Liver (tissue), 8 donors: ENCODE measurements at regions not wholly inside any gene's neighbourhood (a gene's known extent, or its start where the extent isn't known, plus 50 kb on each side); places are given as distances from the start of the nearest gene placed in this dataset.

Source experiments
- DNase-seq: peaks from one replicate; pipeline ENCODE4 v3.0.0-alpha.2; 2017; ENCODE audit warnings: low spot score
- H3K27ac ChIP-seq, 2 donors: one replicate each; pipeline ENCODE4 v1.7.0; 2013; ENCODE audit warnings: inconsistent platforms in 2 of 2, low read length in 2 of 2, control low read depth in 1 of 2, low read depth in 1 of 2, mild to moderate bottlenecking in 1 of 2
- H3K27me3 ChIP-seq, 4 donors: one replicate each; pipeline versions ENCODE4 v1.6.1 to v1.7.0; 2013; ENCODE audit warnings: low read length in 3 of 4, inconsistent platforms in 1 of 4, mild to moderate bottlenecking in 1 of 4, moderate library complexity in 1 of 4; ENCODE audit not compliant: control insufficient read depth in 4 of 4, insufficient read depth in 4 of 4
- H3K36me3 ChIP-seq, 4 donors: one replicate each; pipeline versions ENCODE4 v1.6.1 to v1.7.0; 2013; ENCODE audit warnings: low read length in 3 of 4, mild to moderate bottlenecking in 3 of 4, low read depth in 1 of 4, moderate library complexity in 1 of 4; ENCODE audit not compliant: control insufficient read depth in 4 of 4, insufficient read depth in 3 of 4
- H3K4me1 ChIP-seq, 4 donors: one replicate each; pipeline versions ENCODE4 v1.6.1 to v1.7.0; 2013; ENCODE audit warnings: low read length in 3 of 4, mild to moderate bottlenecking in 3 of 4, moderate library complexity in 1 of 4; ENCODE audit not compliant: control insufficient read depth in 4 of 4, insufficient read depth in 4 of 4
- H3K4me3 ChIP-seq, 3 donors: one replicate each; pipeline versions ENCODE4 v1.6.1 to v1.7.0; 2013; ENCODE audit warnings: low read length in 3 of 3, control low read depth in 1 of 3, low read depth in 1 of 3, mild to moderate bottlenecking in 1 of 3
- H3K9ac ChIP-seq, 2 donors: one replicate each; pipeline ENCODE4 v1.7.0; 2013; ENCODE audit warnings: low read length in 2 of 2, mild to moderate bottlenecking in 2 of 2, moderate library complexity in 2 of 2, control low read depth in 1 of 2, low read depth in 1 of 2
- H3K9me3 ChIP-seq, 4 donors: one replicate each; pipeline versions ENCODE4 v1.6.1 to v1.7.0; 2013; ENCODE audit warnings: low read length in 3 of 4; ENCODE audit not compliant: control insufficient read depth in 4 of 4
- EGR1 ChIP-seq, 2 donors: IDR thresholded peaks; 2 replicates each; pipeline ENCODE4 v1.6.1; 2016 to 2018; ENCODE audit warnings: antibody characterized with exemption in 2 of 2, low read depth in 2 of 2
- FOXA1 ChIP-seq: IDR thresholded peaks from 2 replicates; pipeline ENCODE4 v1.6.1; 2016; ENCODE audit warnings: antibody characterized with exemption
- FOXA2 ChIP-seq: IDR thresholded peaks from 2 replicates; pipeline ENCODE4 v1.6.1; 2016; ENCODE audit warnings: antibody characterized with exemption
- GABPA ChIP-seq, 2 donors: IDR thresholded peaks in 1 of 2; conservative IDR thresholded peaks in 1 of 2; 2 replicates each; pipeline ENCODE4 v1.6.1; 2016; ENCODE audit warnings: antibody characterized with exemption in 2 of 2, mild to moderate bottlenecking in 1 of 2, moderate library complexity in 1 of 2
- HNF4A ChIP-seq, 2 donors: conservative IDR thresholded peaks; 2 replicates each; pipeline ENCODE4 v1.6.1; 2016; ENCODE audit warnings: antibody characterized with exemption in 2 of 2, mild to moderate bottlenecking in 2 of 2
- HNF4G ChIP-seq: IDR thresholded peaks from 2 replicates; pipeline ENCODE4 v1.6.1; 2016; ENCODE audit warnings: antibody characterized with exemption
- JUND ChIP-seq, 2 donors: IDR thresholded peaks; 2 replicates each; pipeline ENCODE4 v1.6.1; 2016; ENCODE audit warnings: antibody characterized with exemption in 2 of 2
- NR2F2 ChIP-seq: IDR thresholded peaks from 2 replicates; pipeline ENCODE4 v1.6.1; 2016; ENCODE audit warnings: antibody characterized with exemption
- RAD21 ChIP-seq, 2 donors: IDR thresholded peaks; 2 replicates each; pipeline ENCODE4 v1.6.1; 2016; ENCODE audit warnings: antibody characterized with exemption in 2 of 2, mild to moderate bottlenecking in 2 of 2
- RXRA ChIP-seq, 2 donors: IDR thresholded peaks; 2 replicates each; pipeline ENCODE4 v1.6.1; 2017 to 2018; ENCODE audit warnings: antibody characterized with exemption in 2 of 2, mild to moderate bottlenecking in 1 of 2
- TAF1 ChIP-seq: conservative IDR thresholded peaks from 2 replicates; pipeline ENCODE4 v1.6.1; 2016; ENCODE audit warnings: antibody characterized with exemption, mild to moderate bottlenecking
- YY1 ChIP-seq: IDR thresholded peaks from 2 replicates; pipeline ENCODE4 v1.6.1; 2016; ENCODE audit warnings: antibody characterized with exemption, mild to moderate bottlenecking
- WGBS: extraction: QIAGEN DNeasy Blood & Tissue Kit; methylation state at CpG from one replicate; pipeline ENCODE4 v1.1.7; 2013; 5-methylcytosine and 5-hydroxymethylcytosine counted together
- TF ChIP-seq, protein P1 (sequence below): IDR thresholded peaks from 2 replicates; pipeline ENCODE4 v1.6.1; 2016; ENCODE audit warnings: antibody characterized with exemption, mild to moderate bottlenecking
- TF ChIP-seq, protein P2 (sequence below): IDR thresholded peaks from 2 replicates; pipeline ENCODE4 v1.6.1; 2016; ENCODE audit warnings: antibody characterized with exemption
- TF ChIP-seq, protein P3 (sequence below): fragments of 150-350 bp; IDR thresholded peaks from 2 replicates; pipeline ENCODE4 v1.5.1; 2017; ENCODE audit warnings: improper control_type of control experiment, low read depth, low read length; ENCODE audit not compliant: missing input control
- TF ChIP-seq, protein P4 (sequence below): IDR thresholded peaks from 2 replicates; pipeline ENCODE4 v1.6.1; 2016; ENCODE audit warnings: antibody characterized with exemption
- donor health status: healthy.
- donor health status: healthy.
- donor health status: healthy.
- donor health status: healthy.
- donor health status: healthy.

DNA sequence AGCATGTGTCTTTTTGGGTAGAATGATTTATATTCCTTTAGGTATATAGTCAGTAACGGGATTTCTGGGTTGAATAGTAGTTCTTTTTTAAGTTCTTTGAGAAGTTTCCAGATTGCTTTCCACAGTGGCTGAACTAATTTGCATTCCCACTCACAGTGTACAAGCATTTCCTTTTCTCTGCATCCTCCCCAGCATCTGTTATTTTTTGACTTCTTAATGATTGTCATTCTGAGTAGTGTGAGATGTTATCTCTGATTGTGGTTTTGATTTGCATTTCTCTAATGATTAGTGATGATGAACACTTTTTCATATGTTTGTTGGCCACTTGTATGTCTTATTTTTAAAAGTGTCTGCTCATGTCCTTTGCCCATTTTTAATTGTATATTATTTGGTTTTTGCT, 337.6 kb downstream of the EFHB start:
- Histone ChIP-seq H3K27ac (no peak overlapping the region), H3K36me3 (no peaks in the 10 kb centered on the region), H3K9me3 (peaks cover 0 to 6% (median 1%) of the 10 kb centered on the region in 4 donors), H3K27me3 (no peaks in the 10 kb centered on the region), H3K4me1 (no peaks in the 10 kb centered on the region), H3K9ac (no peak overlapping the region), H3K4me3 (no peak overlapping the region)
- 83% methylated on average over 1 of the region's 1 CpG for WGBS
- DNase-seq: no peak
- no peak for TF ChIP-seq YY1
- no peak for TF ChIP-seq HNF4G
- TF ChIP-seq, protein P1, sequence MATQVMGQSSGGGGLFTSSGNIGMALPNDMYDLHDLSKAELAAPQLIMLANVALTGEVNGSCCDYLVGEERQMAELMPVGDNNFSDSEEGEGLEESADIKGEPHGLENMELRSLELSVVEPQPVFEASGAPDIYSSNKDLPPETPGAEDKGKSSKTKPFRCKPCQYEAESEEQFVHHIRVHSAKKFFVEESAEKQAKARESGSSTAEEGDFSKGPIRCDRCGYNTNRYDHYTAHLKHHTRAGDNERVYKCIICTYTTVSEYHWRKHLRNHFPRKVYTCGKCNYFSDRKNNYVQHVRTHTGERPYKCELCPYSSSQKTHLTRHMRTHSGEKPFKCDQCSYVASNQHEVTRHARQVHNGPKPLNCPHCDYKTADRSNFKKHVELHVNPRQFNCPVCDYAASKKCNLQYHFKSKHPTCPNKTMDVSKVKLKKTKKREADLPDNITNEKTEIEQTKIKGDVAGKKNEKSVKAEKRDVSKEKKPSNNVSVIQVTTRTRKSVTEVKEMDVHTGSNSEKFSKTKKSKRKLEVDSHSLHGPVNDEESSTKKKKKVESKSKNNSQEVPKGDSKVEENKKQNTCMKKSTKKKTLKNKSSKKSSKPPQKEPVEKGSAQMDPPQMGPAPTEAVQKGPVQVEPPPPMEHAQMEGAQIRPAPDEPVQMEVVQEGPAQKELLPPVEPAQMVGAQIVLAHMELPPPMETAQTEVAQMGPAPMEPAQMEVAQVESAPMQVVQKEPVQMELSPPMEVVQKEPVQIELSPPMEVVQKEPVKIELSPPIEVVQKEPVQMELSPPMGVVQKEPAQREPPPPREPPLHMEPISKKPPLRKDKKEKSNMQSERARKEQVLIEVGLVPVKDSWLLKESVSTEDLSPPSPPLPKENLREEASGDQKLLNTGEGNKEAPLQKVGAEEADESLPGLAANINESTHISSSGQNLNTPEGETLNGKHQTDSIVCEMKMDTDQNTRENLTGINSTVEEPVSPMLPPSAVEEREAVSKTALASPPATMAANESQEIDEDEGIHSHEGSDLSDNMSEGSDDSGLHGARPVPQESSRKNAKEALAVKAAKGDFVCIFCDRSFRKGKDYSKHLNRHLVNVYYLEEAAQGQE: no peak
- no peak for TF ChIP-seq GABPA (IDR thresholded peaks at IDR 0.05 in 1 of 2, conservative IDR thresholded peaks at IDR 0.05 in 1 of 2)
- TF ChIP-seq RXRA (IDR thresholded peaks at IDR 0.05): no peak
- no peak for TF ChIP-seq FOXA1
- TF ChIP-seq, protein P2, sequence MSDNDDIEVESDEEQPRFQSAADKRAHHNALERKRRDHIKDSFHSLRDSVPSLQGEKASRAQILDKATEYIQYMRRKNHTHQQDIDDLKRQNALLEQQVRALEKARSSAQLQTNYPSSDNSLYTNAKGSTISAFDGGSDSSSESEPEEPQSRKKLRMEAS: no peak
- TF ChIP-seq JUND (IDR thresholded peaks at IDR 0.05): no peak

DNA sequence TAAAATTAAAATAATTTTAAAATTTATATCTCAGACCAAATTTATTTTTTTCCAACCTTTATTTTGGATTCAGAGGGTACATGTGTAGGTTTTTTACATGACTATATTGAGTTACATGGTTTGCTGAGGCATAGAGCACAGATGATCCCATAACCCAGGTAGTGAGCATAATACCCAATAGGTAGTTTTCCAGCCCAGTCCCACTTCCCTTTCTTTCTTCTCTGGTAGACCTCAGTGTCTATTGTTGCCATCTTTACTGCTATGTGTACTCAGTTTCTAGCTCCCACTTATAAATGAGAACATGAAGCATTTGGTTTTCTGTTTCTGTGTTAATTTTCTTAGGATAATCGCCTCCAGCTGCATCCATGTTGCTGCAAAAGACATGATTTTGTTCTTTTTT, 338.1 kb downstream of the EFHB start:
- Histone ChIP-seq H3K27ac (no peak overlapping the region), H3K4me3 (no peak overlapping the region), H3K9ac (no peak overlapping the region), H3K27me3 (no peaks in the 10 kb centered on the region), H3K4me1 (no peaks in the 10 kb centered on the region), H3K36me3 (no peaks in the 10 kb centered on the region), H3K9me3 (peaks cover 0 to 6% (median 1%) of the 10 kb centered on the region in 4 donors)
- no peak for TF ChIP-seq JUND (IDR thresholded peaks at IDR 0.05)
- TF ChIP-seq, protein P3, sequence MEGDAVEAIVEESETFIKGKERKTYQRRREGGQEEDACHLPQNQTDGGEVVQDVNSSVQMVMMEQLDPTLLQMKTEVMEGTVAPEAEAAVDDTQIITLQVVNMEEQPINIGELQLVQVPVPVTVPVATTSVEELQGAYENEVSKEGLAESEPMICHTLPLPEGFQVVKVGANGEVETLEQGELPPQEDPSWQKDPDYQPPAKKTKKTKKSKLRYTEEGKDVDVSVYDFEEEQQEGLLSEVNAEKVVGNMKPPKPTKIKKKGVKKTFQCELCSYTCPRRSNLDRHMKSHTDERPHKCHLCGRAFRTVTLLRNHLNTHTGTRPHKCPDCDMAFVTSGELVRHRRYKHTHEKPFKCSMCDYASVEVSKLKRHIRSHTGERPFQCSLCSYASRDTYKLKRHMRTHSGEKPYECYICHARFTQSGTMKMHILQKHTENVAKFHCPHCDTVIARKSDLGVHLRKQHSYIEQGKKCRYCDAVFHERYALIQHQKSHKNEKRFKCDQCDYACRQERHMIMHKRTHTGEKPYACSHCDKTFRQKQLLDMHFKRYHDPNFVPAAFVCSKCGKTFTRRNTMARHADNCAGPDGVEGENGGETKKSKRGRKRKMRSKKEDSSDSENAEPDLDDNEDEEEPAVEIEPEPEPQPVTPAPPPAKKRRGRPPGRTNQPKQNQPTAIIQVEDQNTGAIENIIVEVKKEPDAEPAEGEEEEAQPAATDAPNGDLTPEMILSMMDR: no peak
- no peak for TF ChIP-seq TAF1
- TF ChIP-seq GABPA (IDR thresholded peaks at IDR 0.05 in 1 of 2, conservative IDR thresholded peaks at IDR 0.05 in 1 of 2): no peak
- no peak for TF ChIP-seq EGR1 (IDR thresholded peaks at IDR 0.05; ENCODE audit: low read depth in 2 of 2)
- no peak for TF ChIP-seq RXRA (IDR thresholded peaks at IDR 0.05)
- TF ChIP-seq RAD21 (IDR thresholded peaks at IDR 0.05): no peak
- no peak for TF ChIP-seq NR2F2
- TF ChIP-seq, protein P4, sequence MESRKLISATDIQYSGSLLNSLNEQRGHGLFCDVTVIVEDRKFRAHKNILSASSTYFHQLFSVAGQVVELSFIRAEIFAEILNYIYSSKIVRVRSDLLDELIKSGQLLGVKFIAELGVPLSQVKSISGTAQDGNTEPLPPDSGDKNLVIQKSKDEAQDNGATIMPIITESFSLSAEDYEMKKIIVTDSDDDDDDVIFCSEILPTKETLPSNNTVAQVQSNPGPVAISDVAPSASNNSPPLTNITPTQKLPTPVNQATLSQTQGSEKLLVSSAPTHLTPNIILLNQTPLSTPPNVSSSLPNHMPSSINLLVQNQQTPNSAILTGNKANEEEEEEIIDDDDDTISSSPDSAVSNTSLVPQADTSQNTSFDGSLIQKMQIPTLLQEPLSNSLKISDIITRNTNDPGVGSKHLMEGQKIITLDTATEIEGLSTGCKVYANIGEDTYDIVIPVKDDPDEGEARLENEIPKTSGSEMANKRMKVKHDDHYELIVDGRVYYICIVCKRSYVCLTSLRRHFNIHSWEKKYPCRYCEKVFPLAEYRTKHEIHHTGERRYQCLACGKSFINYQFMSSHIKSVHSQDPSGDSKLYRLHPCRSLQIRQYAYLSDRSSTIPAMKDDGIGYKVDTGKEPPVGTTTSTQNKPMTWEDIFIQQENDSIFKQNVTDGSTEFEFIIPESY: no peak
- TF ChIP-seq, protein P2: no peak
- TF ChIP-seq HNF4G: no peak
- TF ChIP-seq YY1: no peak
- no peak for TF ChIP-seq HNF4A (conservative IDR thresholded peaks at IDR 0.05)
- no peak for TF ChIP-seq FOXA2
- TF ChIP-seq, protein P1: no peak
- no peak for DNase-seq
- WGBS: 61% methylated on average over 1 of the region's 1 CpG
